ENCODE measurements at regions not wholly inside any gene's neighbourhood (a gene's known extent, or its start where the extent isn't known, plus 50 kb on each side); places are given as distances from the start of the nearest gene placed in this dataset.

GRCh38 chr16:35713762-35714650, 2254.6 kb downstream of the TP53TG3F start:
- TF ChIP-seq CTCF (optimal IDR thresholded peaks at IDR 0.05 in 1 of 3, IDR thresholded peaks at IDR 0.05 in 1 of 3, conservative IDR thresholded peaks at IDR 0.05 in 1 of 3; ENCODE audit: extremely low read depth in 1 of 3, insufficient read depth in 2 of 3, low read length in 3 of 3) (no peak), EZH2 (IDR thresholded peaks at IDR 0.05; ENCODE audit: low read length) (no peak)

Measured in keratinocyte (primary cell).